ENCODE measurements at regions not wholly inside any gene's neighbourhood (a gene's known extent, or its start where the extent isn't known, plus 50 kb on each side); places are given as distances from the start of the nearest gene placed in this dataset.

DNA sequence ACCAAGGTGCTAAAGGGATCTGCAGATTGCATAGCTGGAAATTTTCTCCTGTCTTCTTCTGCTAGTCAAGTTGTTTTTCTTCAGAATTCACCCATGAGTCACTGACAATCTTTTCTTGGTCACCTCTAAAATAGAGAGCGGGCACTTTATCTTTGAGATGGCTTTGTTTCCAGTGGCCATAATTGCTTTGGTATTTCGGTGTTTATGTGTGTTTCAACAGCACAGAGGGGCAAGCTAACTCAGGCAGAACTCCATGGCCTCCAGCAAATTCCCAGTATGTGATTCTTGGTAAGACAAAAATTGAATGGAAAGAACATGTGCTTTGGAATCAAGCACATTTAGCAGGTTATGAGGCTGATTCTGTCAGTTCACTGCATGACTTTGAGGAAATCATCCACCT lies 656.8 kb downstream of the VRK1 start:
- DNase-seq (no peak), ATAC-seq (no peak)
- H3K27ac ChIP-seq, result no peak overlapping the region
- H3K27me3 ChIP-seq (ENCODE audit: insufficient read depth in 3 of 3, low read length in 2 of 3), result no peaks in the 10 kb centered on the region
- no peaks in the 10 kb centered on the region for H3K4me1 ChIP-seq
- no peak for TF ChIP-seq CTCF (IDR thresholded peaks at IDR 0.05)
- no peaks in the 10 kb centered on the region for H3K36me3 ChIP-seq (ENCODE audit: insufficient read depth in 1 of 2, low read depth in 1 of 2)
- intact Hi-C loops (cut with DNase I), result no loop called here
- 87 to 88% (median 88%) methylated on average over 2 of the region's 2 CpGs for WGBS, 3 donors
- H3K9me3 ChIP-seq, result no peaks in the 10 kb centered on the region
- H3K4me3 ChIP-seq, result no peak overlapping the region

DNA sequence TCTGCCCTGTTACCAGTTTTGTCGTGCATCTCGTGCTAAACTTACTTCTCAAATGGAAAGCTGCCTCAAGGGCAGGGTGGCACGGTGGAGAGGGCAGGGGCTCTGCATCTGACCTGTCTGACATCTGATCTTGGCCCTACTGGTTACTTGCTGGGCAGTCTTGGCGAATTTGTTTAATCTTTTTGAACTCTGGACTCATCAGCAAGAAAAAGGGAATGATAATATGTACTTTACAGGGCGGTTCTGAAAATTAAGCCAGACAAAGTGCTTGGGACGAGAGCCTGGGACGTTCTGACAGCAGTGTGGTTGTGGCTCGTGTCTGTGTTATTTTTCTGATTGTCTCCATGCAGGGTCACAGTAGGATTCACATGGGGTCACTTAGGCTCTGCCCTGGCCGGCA lies 659.3 kb downstream of the VRK1 start:
- Histone ChIP-seq H3K27me3 (ENCODE audit: insufficient read depth in 3 of 3, low read length in 2 of 3) (no peaks in the 10 kb centered on the region), H3K9me3 (no peaks in the 10 kb centered on the region), H3K4me3 (no peak overlapping the region), H3K4me1 (no peaks in the 10 kb centered on the region), H3K36me3 (ENCODE audit: insufficient read depth in 1 of 2, low read depth in 1 of 2) (no peaks in the 10 kb centered on the region), H3K27ac (no peak overlapping the region)
- no peak for DNase-seq
- 83 to 86% (median 85%) methylated on average over 9 of the region's 9 CpGs for WGBS, 3 donors
- TF ChIP-seq CTCF (IDR thresholded peaks at IDR 0.05), result no peak
- intact Hi-C loops (cut with DNase I), result no loop called here
- no peak for ATAC-seq

DNA sequence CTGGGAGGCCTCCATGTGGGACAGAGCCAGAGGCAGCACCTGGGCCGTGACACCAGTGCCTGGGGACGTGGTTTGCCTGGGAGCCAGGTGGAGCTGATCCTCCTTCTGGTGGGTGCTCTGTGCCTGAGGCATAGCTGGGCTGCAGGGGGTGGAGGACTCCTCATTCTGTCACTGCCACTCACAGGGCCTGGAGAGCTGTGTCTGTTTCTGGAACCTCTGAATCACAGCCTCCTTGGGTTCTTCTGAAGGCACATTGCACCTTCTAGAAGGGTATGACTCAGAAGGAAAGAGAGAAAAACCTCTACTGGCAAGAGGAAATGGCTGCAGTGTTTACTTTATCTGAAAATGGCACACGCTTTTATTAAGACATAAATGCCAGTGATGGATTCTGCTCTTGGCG lies 659.8 kb downstream of the VRK1 start:
- intact Hi-C loops (cut with DNase I), result no loop called here
- Histone ChIP-seq H3K9me3 (no peaks in the 10 kb centered on the region), H3K4me1 (no peaks in the 10 kb centered on the region), H3K36me3 (ENCODE audit: insufficient read depth in 1 of 2, low read depth in 1 of 2) (no peaks in the 10 kb centered on the region), H3K27ac (no peak overlapping the region), H3K27me3 (ENCODE audit: insufficient read depth in 3 of 3, low read length in 2 of 3) (no peaks in the 10 kb centered on the region), H3K4me3 (no peak overlapping the region)
- ATAC-seq, result no peak
- TF ChIP-seq CTCF (IDR thresholded peaks at IDR 0.05), result no peak
- WGBS, 3 donors, result 67 to 85% (median 71%) methylated on average over 4 of the region's 4 CpGs
- no peak for DNase-seq

GRCh38 chr14:97457575-97458085 lies 660.4 kb downstream of the VRK1 start:
- no peak for TF ChIP-seq CTCF (IDR thresholded peaks at IDR 0.05)
- intact Hi-C loops (cut with DNase I), result no loop called here
- Histone ChIP-seq H3K9me3 (peaks cover 4% of the 10 kb centered on the region), H3K4me3 (no peak overlapping the region), H3K27ac (no peak overlapping the region), H3K27me3 (ENCODE audit: insufficient read depth in 3 of 3, low read length in 2 of 3) (no peaks in the 10 kb centered on the region), H3K36me3 (ENCODE audit: insufficient read depth in 1 of 2, low read depth in 1 of 2) (no peaks in the 10 kb centered on the region), H3K4me1 (no peaks in the 10 kb centered on the region)
- no peak for DNase-seq
- 68 to 71% (median 70%) methylated on average over 16 of the region's 16 CpGs for WGBS, 3 donors
- ATAC-seq, result no peak

DNA sequence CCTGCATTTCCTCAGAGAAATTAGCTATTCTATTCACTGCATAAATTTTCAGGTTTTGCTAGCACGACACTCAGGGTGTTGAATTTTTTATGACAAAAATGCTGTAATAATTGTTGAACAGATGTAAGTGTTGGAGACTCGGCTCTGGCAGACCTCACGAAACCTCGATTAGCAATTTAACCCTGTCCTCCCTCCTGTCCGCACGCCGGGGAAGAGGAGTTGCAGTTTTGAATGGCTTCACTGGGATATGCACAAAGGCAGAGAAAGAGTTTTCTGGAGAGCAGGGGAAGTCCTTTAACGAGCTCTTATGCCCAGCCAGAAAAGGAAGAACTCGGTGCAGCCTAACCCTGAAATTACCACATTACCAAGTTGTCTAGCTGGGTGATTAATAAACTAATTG lies 661.1 kb downstream of the VRK1 start:
- Histone ChIP-seq H3K36me3 (ENCODE audit: insufficient read depth in 1 of 2, low read depth in 1 of 2) (no peaks in the 10 kb centered on the region), H3K4me1 (no peaks in the 10 kb centered on the region), H3K9me3 (peaks cover 5% of the 10 kb centered on the region), H3K4me3 (peak overlapping the region; percentile 42), H3K27me3 (ENCODE audit: insufficient read depth in 3 of 3, low read length in 2 of 3) (no peaks in the 10 kb centered on the region), H3K27ac (no peak overlapping the region)
- TF ChIP-seq CTCF (IDR thresholded peaks at IDR 0.05), result no peak
- intact Hi-C loops (cut with DNase I), result no loop called here
- no peak for DNase-seq
- 11 to 17% (median 13%) methylated on average over 9 of the region's 9 CpGs for WGBS, 3 donors
- ATAC-seq, result no peak

All from psoas muscle (tissue), 7 donors.